ENCODE measurements at regions not wholly inside any gene's neighbourhood (a gene's known extent, or its start where the extent isn't known, plus 50 kb on each side); places are given as distances from the start of the nearest gene placed in this dataset.

DNA sequence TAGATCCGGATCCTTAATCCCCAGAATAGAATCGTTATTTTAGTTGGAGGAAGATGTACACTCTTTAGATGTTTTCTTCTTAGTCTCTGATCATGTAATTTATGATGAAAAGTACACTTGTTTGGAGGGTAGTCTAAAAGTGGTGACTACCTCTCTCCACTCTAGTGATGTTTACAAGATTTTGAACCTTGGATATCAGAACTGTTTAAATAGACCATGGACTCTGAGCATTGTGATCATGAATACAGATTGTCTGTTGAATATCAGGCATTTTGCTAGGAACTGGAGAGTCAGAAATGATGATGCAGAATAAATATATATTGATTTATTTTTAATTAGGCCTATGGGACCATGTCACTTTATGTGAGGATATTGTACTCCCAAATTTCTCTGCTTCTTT, 706.3 kb upstream of the WWC1 start:
- TF ChIP-seq, protein P1, sequence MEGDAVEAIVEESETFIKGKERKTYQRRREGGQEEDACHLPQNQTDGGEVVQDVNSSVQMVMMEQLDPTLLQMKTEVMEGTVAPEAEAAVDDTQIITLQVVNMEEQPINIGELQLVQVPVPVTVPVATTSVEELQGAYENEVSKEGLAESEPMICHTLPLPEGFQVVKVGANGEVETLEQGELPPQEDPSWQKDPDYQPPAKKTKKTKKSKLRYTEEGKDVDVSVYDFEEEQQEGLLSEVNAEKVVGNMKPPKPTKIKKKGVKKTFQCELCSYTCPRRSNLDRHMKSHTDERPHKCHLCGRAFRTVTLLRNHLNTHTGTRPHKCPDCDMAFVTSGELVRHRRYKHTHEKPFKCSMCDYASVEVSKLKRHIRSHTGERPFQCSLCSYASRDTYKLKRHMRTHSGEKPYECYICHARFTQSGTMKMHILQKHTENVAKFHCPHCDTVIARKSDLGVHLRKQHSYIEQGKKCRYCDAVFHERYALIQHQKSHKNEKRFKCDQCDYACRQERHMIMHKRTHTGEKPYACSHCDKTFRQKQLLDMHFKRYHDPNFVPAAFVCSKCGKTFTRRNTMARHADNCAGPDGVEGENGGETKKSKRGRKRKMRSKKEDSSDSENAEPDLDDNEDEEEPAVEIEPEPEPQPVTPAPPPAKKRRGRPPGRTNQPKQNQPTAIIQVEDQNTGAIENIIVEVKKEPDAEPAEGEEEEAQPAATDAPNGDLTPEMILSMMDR (IDR thresholded peaks at IDR 0.05): no peak
- Mint-ChIP-seq H3K4me1 (ENCODE audit: low read depth) (no peaks in the 10 kb centered on the region), H3K36me3 (ENCODE audit: low read depth) (no peaks in the 10 kb centered on the region), H3K9me3 (no peaks in the 10 kb centered on the region), H3K27me3 (no peaks in the 10 kb centered on the region), H3K4me3 (no peak overlapping the region), H3K27ac (no peak overlapping the region)
- ChIA-PET CTCF (no interaction called here), POLR2A (no interaction called here)
- ATAC-seq: no peak
- no peak for DNase-seq
- intact Hi-C loops (cut with micrococcal nuclease): no loop called here

DNA sequence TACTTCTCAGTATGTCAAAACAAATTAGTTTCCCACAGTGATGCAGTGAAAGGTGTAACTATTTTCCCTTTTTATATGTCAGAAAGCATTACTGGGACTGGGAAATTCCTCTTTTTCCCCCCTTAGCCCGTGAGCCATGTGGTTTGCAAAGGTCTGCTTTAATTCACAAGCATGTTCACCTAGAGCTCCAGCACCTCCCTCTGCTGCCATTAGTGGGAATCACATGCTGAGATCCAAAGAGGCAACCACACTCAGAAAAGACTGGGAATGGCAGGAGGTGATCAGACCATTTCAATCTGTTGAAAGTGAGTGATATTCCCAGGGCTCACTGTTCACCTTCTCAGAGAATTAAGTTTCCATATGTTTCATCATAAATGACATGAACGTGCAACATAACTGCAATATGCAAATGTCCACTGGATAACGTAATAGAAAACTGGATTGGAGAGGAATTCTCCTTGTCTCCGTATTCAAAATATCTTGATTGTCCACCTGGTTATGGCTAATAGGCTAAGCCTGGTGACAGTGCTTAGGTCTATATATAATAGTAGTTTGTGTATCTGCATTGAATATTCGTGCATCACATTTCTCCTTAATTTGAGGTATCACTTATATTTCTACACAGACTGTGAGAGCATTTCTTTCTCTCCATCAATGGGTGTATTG, 703.5 kb upstream of the WWC1 start:
- Mint-ChIP-seq H3K27ac (no peak overlapping the region), H3K4me3 (no peak overlapping the region), H3K9me3 (no peaks in the 10 kb centered on the region), H3K4me1 (ENCODE audit: low read depth) (no peaks in the 10 kb centered on the region), H3K27me3 (no peaks in the 10 kb centered on the region), H3K36me3 (ENCODE audit: low read depth) (no peaks in the 10 kb centered on the region)
- DNase-seq (no peak), ATAC-seq (no peak)
- TF ChIP-seq, protein P1 (IDR thresholded peaks at IDR 0.05): no peak
- POLR2A ChIA-PET: no interaction called here
- CTCF ChIA-PET: no interaction called here
- intact Hi-C loops (cut with micrococcal nuclease): no loop called here

DNA sequence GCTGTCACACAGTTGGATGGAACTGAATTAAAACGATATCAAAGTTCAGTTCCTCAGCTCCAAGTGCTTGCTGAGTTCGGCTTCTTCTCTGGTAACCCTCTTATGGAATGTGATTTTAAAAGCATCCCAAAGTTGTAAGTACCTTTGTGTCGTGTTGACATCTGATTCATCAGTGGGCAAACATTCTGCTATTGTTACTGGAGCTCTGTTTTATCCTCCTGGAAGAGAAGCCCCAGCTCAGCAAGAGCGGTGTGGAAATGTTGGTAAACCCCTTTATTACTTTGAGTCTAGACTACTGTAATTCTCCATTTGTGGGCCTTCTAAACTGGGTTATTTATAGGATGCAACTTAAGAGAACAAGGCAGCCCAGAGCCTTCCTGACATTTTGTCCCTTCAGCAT, 699.3 kb upstream of the WWC1 start:
- POLR2A ChIA-PET: no interaction called here
- Mint-ChIP-seq H3K9me3 (no peaks in the 10 kb centered on the region), H3K27me3 (no peaks in the 10 kb centered on the region), H3K27ac (no peak overlapping the region), H3K4me3 (no peak overlapping the region), H3K36me3 (ENCODE audit: low read depth) (no peaks in the 10 kb centered on the region), H3K4me1 (ENCODE audit: low read depth) (no peaks in the 10 kb centered on the region)
- intact Hi-C loops (cut with micrococcal nuclease): no loop called here
- ATAC-seq (no peak), DNase-seq (no peak)
- TF ChIP-seq, protein P1 (IDR thresholded peaks at IDR 0.05): no peak
- CTCF ChIA-PET: no interaction called here

DNA sequence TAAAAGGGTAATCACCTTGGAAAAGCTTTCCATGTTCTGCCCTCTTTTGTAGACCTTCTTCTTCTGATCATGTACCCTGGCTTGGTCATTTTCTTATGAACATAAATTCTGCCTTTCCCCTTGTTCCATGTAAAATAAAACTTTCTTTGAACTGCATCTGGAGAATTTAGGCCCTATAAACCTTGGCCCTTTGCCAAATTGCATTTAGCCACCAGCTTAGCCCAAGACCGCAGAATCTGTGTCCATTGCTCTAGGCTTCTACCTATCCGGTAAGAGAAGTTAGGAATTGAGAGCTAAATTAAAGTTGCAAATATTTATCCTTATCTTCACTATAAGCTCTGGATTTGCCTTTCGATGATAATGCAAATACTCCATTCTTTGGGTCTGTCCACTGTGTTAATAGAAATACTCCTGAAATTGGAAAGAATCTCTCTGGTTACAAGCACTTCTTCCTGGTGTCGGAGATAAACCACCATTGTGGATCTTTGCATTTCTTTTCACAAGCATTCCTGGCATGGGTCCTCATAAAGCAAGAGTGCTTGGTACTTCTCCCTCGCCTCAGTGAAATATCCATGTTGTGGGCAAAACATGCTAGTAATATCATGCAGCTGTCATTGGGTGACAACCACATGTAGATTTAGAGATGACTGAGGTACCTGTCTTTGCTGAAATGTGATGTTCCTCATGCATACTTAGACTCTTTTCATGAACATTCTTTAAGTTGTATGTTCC, 698.0 kb upstream of the WWC1 start:
- intact Hi-C loops (cut with micrococcal nuclease): no loop called here
- Mint-ChIP-seq H3K4me3 (no peak overlapping the region), H3K36me3 (ENCODE audit: low read depth) (no peaks in the 10 kb centered on the region), H3K4me1 (ENCODE audit: low read depth) (no peaks in the 10 kb centered on the region), H3K9me3 (no peaks in the 10 kb centered on the region), H3K27ac (no peak overlapping the region), H3K27me3 (no peaks in the 10 kb centered on the region)
- ChIA-PET CTCF (no interaction called here), POLR2A (interaction anchor here (0.6 kb wide), 1 partner anchor 32 kb away, joined by 4 read pairs; no protein-coding TSS in a partner anchor)
- DNase-seq (no peak), ATAC-seq (no peak)
- TF ChIP-seq, protein P1 (IDR thresholded peaks at IDR 0.05): no peak

DNA sequence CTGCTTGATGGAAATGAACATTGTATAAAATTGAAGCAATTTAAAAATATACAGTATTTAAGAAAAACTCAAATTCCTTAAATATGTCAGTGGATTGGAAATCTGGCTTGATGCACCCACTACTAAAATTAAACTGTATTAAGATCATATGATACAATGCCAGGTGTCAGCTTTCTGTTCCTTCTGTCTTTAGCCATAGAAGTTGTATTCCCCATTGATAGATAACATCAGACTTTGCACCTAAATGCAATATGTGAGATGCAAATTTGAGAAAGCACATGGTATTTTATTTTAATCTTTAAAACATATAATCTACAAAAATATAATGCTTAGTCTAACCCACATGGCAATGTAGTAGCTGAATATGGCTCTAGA, 697.4 kb upstream of the WWC1 start:
- Mint-ChIP-seq H3K27ac (no peak overlapping the region), H3K9me3 (no peaks in the 10 kb centered on the region), H3K4me3 (no peak overlapping the region), H3K27me3 (no peaks in the 10 kb centered on the region), H3K36me3 (ENCODE audit: low read depth) (no peaks in the 10 kb centered on the region), H3K4me1 (ENCODE audit: low read depth) (no peaks in the 10 kb centered on the region)
- ChIA-PET POLR2A (no interaction called here), CTCF (no interaction called here)
- intact Hi-C loops (cut with micrococcal nuclease): no loop called here
- no peak for ATAC-seq
- TF ChIP-seq, protein P1 (IDR thresholded peaks at IDR 0.05): no peak
- DNase-seq: no peak

All from activated CD8-positive, alpha-beta T cell treated with anti-CD3 and anti-CD28 coated beads for 36 hours (primary cell).